ENCODE measurements at regions not wholly inside any gene's neighbourhood (a gene's known extent, or its start where the extent isn't known, plus 50 kb on each side); places are given as distances from the start of the nearest gene placed in this dataset.

DNA sequence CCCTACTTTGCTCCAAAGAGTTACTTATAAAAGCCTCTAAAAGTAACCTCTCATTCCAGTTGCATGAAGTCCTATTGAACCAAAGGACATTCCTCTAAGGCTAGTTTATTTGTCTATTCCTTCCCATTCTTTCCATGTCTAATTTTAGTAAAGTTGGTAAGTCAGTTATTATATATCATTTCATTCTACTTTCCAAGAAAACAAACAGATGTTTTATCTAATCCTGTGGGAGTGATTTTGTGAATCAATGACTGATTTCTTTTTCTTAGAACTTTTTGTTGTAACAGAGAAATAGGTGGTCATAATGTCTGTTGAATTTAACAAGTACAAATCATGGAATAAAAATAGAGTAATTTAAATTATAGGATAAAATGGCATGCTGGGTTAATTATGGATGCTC, 286.3 kb downstream of the FSIP2 start:
- TF ChIP-seq, protein P1, sequence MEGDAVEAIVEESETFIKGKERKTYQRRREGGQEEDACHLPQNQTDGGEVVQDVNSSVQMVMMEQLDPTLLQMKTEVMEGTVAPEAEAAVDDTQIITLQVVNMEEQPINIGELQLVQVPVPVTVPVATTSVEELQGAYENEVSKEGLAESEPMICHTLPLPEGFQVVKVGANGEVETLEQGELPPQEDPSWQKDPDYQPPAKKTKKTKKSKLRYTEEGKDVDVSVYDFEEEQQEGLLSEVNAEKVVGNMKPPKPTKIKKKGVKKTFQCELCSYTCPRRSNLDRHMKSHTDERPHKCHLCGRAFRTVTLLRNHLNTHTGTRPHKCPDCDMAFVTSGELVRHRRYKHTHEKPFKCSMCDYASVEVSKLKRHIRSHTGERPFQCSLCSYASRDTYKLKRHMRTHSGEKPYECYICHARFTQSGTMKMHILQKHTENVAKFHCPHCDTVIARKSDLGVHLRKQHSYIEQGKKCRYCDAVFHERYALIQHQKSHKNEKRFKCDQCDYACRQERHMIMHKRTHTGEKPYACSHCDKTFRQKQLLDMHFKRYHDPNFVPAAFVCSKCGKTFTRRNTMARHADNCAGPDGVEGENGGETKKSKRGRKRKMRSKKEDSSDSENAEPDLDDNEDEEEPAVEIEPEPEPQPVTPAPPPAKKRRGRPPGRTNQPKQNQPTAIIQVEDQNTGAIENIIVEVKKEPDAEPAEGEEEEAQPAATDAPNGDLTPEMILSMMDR (IDR thresholded peaks at IDR 0.05 in 8 of 11, conservative IDR thresholded peaks at IDR 0.05 in 3 of 11): no peak
- no peak for TF ChIP-seq POLR2AphosphoS5 (IDR thresholded peaks at IDR 0.05)
- TF ChIP-seq POLR2A (IDR thresholded peaks at IDR 0.05): no peak

All from spleen (tissue), 7 donors.